ENCODE measurements at regions not wholly inside any gene's neighbourhood (a gene's known extent, or its start where the extent isn't known, plus 50 kb on each side); places are given as distances from the start of the nearest gene placed in this dataset.

DNA sequence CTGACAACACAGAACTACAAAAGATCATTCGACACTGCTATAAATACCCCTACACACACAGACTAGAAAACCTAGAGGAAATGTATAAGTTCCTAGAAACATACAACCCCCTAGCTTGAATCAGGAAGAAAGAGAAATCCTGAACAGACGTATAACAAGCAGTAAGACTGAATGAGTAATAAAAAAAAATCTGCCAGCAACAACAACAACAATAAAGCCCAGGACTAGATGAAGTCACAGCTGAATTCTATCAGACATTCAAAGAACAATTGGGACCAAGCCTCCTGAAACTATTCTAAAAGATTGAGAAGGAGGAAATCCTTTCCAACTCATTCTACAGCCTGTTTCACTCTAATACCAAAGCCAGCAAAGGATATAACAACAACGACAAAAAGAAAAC is 68.2 kb upstream of the SLIT3 start (continued):
- TF ChIP-seq, protein P1, sequence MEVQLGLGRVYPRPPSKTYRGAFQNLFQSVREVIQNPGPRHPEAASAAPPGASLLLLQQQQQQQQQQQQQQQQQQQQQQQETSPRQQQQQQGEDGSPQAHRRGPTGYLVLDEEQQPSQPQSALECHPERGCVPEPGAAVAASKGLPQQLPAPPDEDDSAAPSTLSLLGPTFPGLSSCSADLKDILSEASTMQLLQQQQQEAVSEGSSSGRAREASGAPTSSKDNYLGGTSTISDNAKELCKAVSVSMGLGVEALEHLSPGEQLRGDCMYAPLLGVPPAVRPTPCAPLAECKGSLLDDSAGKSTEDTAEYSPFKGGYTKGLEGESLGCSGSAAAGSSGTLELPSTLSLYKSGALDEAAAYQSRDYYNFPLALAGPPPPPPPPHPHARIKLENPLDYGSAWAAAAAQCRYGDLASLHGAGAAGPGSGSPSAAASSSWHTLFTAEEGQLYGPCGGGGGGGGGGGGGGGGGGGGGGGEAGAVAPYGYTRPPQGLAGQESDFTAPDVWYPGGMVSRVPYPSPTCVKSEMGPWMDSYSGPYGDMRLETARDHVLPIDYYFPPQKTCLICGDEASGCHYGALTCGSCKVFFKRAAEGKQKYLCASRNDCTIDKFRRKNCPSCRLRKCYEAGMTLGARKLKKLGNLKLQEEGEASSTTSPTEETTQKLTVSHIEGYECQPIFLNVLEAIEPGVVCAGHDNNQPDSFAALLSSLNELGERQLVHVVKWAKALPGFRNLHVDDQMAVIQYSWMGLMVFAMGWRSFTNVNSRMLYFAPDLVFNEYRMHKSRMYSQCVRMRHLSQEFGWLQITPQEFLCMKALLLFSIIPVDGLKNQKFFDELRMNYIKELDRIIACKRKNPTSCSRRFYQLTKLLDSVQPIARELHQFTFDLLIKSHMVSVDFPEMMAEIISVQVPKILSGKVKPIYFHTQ (CRISPR knock-in tag; IDR thresholded peaks at IDR 0.05): no peak
- TF ChIP-seq SMAD3 (CRISPR knock-in tag; IDR thresholded peaks at IDR 0.05; ENCODE audit: borderline replicate concordance): no peak

DNA sequence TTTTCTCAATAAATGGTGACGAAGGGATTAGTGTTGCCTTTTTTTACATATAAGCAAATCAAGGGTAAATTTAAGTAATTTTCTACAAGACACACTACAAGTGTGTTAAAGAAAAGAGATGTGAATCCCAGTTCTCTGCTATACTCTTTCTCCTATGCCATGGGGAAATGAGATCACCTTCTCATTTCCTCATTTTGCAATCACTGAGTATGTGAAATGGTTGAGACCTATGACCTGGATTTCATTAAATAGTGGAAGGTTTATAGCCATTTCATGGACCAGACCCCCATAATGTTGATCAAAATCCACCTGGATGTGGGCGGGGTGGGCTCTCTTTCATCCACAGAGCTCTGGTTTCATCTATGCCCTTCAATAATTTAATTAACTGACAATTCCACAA is 66.9 kb upstream of the SLIT3 start:
- Mint-ChIP-seq H3K36me3 (no peaks in the 10 kb centered on the region), H3K4me1 (no peaks in the 10 kb centered on the region), H3K4me3 (no peak overlapping the region), H3K9me3 (peaks cover 27% of the 10 kb centered on the region), H3K27me3 (ENCODE audit: low read depth) (no peaks in the 10 kb centered on the region; the same call in 1 of the 2 replicates), H3K27ac (no peak overlapping the region)
- DNase-seq (ENCODE audit: low spot score): no peak
- POLR2A ChIA-PET: no interaction called here
- CTCF ChIA-PET: no interaction called here
- TF ChIP-seq CREM (CRISPR knock-in tag; IDR thresholded peaks at IDR 0.05): no peak
- no peak for ATAC-seq

DNA sequence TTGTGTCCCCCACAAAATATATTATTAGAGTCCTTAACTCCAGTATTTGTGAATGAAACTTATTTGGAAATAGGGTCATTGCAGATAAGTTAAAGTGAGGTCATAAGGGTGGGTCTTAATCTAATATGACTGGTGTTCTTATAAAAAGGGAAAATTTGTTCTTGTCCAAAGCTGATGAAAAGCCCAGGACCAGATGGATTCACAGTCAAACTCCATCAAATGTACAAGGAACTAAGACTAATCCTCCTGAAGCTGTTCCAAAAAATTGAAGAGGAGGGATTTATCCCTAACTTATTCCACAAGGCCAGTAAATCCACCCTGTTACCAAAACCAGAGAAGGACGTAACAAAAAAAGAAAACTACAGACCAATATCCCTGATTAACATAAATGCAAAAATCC is 56.4 kb upstream of the SLIT3 start:
- no peak overlapping the region for H3K27ac Mint-ChIP-seq
- H3K4me1 Mint-ChIP-seq: no peaks in the 10 kb centered on the region

DNA sequence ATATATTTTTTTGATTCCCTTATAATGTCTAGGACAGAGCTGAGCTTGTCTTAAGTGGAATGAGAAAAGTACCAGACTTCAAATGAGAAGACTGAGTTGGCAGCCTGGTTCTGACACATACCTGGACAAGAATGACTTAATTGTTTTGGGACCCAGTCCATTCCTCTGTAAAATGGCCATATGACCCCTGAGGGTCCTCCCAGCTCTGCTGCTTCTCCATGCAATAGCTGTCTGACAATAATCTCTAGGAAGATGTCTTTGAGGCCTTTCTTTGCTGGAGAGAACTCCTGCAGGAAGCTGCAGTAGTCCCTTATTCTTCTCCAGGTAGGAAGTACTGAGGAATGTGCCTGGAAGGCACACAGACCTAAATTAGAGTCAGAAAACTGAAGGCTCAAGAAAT is 55.9 kb upstream of the SLIT3 start:
- ChIA-PET CTCF (no interaction called here), POLR2A (no interaction called here)
- Mint-ChIP-seq H3K4me3 (no peak overlapping the region), H3K27ac (no peak overlapping the region), H3K27me3 (ENCODE audit: low read depth) (no peaks in the 10 kb centered on the region), H3K36me3 (no peaks in the 10 kb centered on the region), H3K9me3 (no peaks in the 10 kb centered on the region), H3K4me1 (no peaks in the 10 kb centered on the region)
- DNase-seq (ENCODE audit: low spot score) (no peak), ATAC-seq (no peak)
- TF ChIP-seq FOXJ3 (CRISPR knock-in tag; IDR thresholded peaks at IDR 0.05; ENCODE audit: borderline replicate concordance): no peak
- no peak for TF ChIP-seq ZNF121 (CRISPR knock-in tag; IDR thresholded peaks at IDR 0.05)
- TF ChIP-seq GTF2I (CRISPR knock-in tag; conservative IDR thresholded peaks at IDR 0.05): no peak
- TF ChIP-seq EMX1 (CRISPR knock-in tag; IDR thresholded peaks at IDR 0.05): no peak
- TF ChIP-seq HMGA2 (CRISPR knock-in tag; IDR thresholded peaks at IDR 0.05): no peak

More for the DNA sequence above, 56.4 kb upstream of the SLIT3 start:
- Mint-ChIP-seq H3K9me3 (no peaks in the 10 kb centered on the region), H3K4me3 (no peak overlapping the region), H3K27me3 (ENCODE audit: low read depth) (no peaks in the 10 kb centered on the region), H3K36me3 (no peaks in the 10 kb centered on the region)
- ChIA-PET POLR2A (no interaction called here), CTCF (no interaction called here)
- ATAC-seq (no peak), DNase-seq (ENCODE audit: low spot score) (no peak)
- TF ChIP-seq ZBTB21 (CRISPR knock-in tag; IDR thresholded peaks at IDR 0.05; ENCODE audit: borderline replicate concordance): no peak
- TF ChIP-seq, protein P2, sequence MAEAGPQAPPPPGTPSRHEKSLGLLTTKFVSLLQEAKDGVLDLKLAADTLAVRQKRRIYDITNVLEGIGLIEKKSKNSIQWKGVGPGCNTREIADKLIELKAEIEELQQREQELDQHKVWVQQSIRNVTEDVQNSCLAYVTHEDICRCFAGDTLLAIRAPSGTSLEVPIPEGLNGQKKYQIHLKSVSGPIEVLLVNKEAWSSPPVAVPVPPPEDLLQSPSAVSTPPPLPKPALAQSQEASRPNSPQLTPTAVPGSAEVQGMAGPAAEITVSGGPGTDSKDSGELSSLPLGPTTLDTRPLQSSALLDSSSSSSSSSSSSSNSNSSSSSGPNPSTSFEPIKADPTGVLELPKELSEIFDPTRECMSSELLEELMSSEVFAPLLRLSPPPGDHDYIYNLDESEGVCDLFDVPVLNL (CRISPR knock-in tag; IDR thresholded peaks at IDR 0.05; ENCODE audit: borderline replicate concordance, low read depth): no peak
- TF ChIP-seq ZNF263 (CRISPR knock-in tag; IDR thresholded peaks at IDR 0.05; ENCODE audit: low read depth): no peak
- TF ChIP-seq, protein P3, sequence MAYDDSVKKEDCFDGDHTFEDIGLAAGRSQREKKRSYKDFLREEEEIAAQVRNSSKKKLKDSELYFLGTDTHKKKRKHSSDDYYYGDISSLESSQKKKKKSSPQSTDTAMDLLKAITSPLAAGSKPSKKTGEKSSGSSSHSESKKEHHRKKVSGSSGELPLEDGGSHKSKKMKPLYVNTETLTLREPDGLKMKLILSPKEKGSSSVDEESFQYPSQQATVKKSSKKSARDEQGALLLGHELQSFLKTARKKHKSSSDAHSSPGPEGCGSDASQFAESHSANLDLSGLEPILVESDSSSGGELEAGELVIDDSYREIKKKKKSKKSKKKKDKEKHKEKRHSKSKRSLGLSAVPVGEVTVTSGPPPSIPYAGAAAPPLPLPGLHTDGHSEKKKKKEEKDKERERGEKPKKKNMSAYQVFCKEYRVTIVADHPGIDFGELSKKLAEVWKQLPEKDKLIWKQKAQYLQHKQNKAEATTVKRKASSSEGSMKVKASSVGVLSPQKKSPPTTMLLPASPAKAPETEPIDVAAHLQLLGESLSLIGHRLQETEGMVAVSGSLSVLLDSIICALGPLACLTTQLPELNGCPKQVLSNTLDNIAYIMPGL (CRISPR knock-in tag; IDR thresholded peaks at IDR 0.05): no peak
- no peak for TF ChIP-seq NR2C2 (CRISPR knock-in tag; IDR thresholded peaks at IDR 0.05)

DNA sequence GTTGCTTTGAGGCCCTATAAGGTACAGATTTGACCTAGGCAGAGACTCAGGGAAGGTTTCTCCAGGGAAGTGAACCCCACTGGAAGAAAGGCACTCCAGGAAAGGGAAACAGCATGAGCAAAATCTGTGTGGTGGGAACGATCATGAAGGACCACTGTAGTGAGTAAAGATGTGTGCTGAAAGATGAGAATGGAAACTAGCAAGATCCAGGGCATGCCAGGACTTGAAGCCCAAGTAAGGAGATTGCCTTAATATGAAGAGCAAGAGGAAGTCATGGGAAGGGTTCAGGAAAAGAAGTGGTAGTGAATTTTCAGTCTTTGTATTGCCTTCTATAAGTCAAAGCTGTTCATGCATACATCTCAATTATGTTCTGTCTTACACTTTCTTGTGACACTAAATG is 55.2 kb upstream of the SLIT3 start:
- ChIA-PET POLR2A (no interaction called here), CTCF (no interaction called here)
- Mint-ChIP-seq H3K36me3 (no peaks in the 10 kb centered on the region), H3K9me3 (no peaks in the 10 kb centered on the region), H3K4me1 (no peaks in the 10 kb centered on the region), H3K27ac (no peak overlapping the region), H3K27me3 (ENCODE audit: low read depth) (no peaks in the 10 kb centered on the region), H3K4me3 (no peak overlapping the region)
- DNase-seq (ENCODE audit: low spot score) (no peak), ATAC-seq (no peak)
- TF ChIP-seq, protein P2 (CRISPR knock-in tag; IDR thresholded peaks at IDR 0.05; ENCODE audit: borderline replicate concordance, low read depth): no peak
- no peak for TF ChIP-seq MXD4 (CRISPR knock-in tag; IDR thresholded peaks at IDR 0.05; ENCODE audit: borderline replicate concordance)
- TF ChIP-seq JUN (CRISPR knock-in tag; IDR thresholded peaks at IDR 0.05): no peak
- TF ChIP-seq, protein P4, sequence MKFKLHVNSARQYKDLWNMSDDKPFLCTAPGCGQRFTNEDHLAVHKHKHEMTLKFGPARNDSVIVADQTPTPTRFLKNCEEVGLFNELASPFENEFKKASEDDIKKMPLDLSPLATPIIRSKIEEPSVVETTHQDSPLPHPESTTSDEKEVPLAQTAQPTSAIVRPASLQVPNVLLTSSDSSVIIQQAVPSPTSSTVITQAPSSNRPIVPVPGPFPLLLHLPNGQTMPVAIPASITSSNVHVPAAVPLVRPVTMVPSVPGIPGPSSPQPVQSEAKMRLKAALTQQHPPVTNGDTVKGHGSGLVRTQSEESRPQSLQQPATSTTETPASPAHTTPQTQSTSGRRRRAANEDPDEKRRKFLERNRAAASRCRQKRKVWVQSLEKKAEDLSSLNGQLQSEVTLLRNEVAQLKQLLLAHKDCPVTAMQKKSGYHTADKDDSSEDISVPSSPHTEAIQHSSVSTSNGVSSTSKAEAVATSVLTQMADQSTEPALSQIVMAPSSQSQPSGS (CRISPR knock-in tag; IDR thresholded peaks at IDR 0.05; ENCODE audit: borderline replicate concordance, low read depth): no peak
- TF ChIP-seq TCF7 (CRISPR knock-in tag; IDR thresholded peaks at IDR 0.05; ENCODE audit: low read depth): no peak
- no peak for TF ChIP-seq ZNF138 (CRISPR knock-in tag; conservative IDR thresholded peaks at IDR 0.05)

Measured in WTC11 (cell line).